Small intestine (tissue), 7 donors: ENCODE measurements at regions not wholly inside any gene's neighbourhood (a gene's known extent, or its start where the extent isn't known, plus 50 kb on each side); places are given as distances from the start of the nearest gene placed in this dataset.

Experiments used
- DNase-seq, 2 donors: peaks; one replicate each; pipeline versions ENCODE4 v3.0.0 to v3.0.0-alpha.2; 2013
- FAIRE-seq: peaks from 2 replicates; lab custom pipeline; 2012; peaks lifted over from hg19 to GRCh38; lab: Jason Lieb, UNC
- H3K27ac ChIP-seq, 3 donors: one replicate each; pipeline ENCODE4 v1.5.1; 2013; ENCODE audit warnings: low read length in 2 of 3, mild to moderate bottlenecking in 2 of 3, control low read depth in 1 of 3, inconsistent platforms in 1 of 3, low read depth in 1 of 3, moderate library complexity in 1 of 3
- H3K27me3 ChIP-seq, 3 donors: one replicate each; pipeline ENCODE4 v1.6.1; 2013; ENCODE audit warnings: low read length in 3 of 3, inconsistent platforms in 1 of 3; ENCODE audit not compliant: control insufficient read depth in 3 of 3, insufficient read depth in 3 of 3
- H3K36me3 ChIP-seq, 3 donors: one replicate each; pipeline ENCODE4 v1.6.1; 2013; ENCODE audit warnings: low read length in 3 of 3, inconsistent platforms in 1 of 3, low read depth in 1 of 3, mild to moderate bottlenecking in 1 of 3, moderate library complexity in 1 of 3; ENCODE audit not compliant: control insufficient read depth in 3 of 3, insufficient read depth in 2 of 3
- H3K4me1 ChIP-seq, 3 donors: one replicate each; pipeline ENCODE4 v1.6.1; 2013; ENCODE audit warnings: low read length in 2 of 3, inconsistent platforms in 1 of 3, low read depth in 1 of 3, mild to moderate bottlenecking in 1 of 3, moderate library complexity in 1 of 3; ENCODE audit not compliant: control insufficient read depth in 3 of 3, insufficient read depth in 2 of 3
- H3K4me3 ChIP-seq, 3 donors: one replicate each; pipeline ENCODE4 v1.5.1; 2013; ENCODE audit warnings: low read length in 3 of 3, control low read depth in 1 of 3, inconsistent platforms in 1 of 3, low read depth in 1 of 3, mild to moderate bottlenecking in 1 of 3, moderate library complexity in 1 of 3
- H3K9me3 ChIP-seq, 2 donors: one replicate each; pipeline ENCODE4 v1.6.1; 2013; ENCODE audit warnings: low read depth in 1 of 2, low read length in 1 of 2; ENCODE audit not compliant: control insufficient read depth in 2 of 2, insufficient read depth in 1 of 2
- WGBS, 3 donors: extraction: QIAGEN DNeasy Blood & Tissue Kit; methylation state at CpG; one replicate each; pipeline ENCODE4 v1.1.7; 2013; 5-methylcytosine and 5-hydroxymethylcytosine counted together
- donor health status: healthy with polysubstance abuse.
- donor health status: control.
- donor health status: control.
- donor health status: Bipolar disorder and iron deficiency.
- donor health status: healthy.

GRCh38 chr6:37766717-37767116, 52.8 kb upstream of the ZFAND3 start:
- Histone ChIP-seq H3K4me3 (no peak overlapping the region), H3K27ac (no peak overlapping the region), H3K4me1 (peaks cover 0 to 10% (median 2%) of the 10 kb centered on the region in 3 donors), H3K9me3 (no peaks in the 10 kb centered on the region), H3K36me3 (no peaks in the 10 kb centered on the region), H3K27me3 (no peaks in the 10 kb centered on the region)
- no peak for DNase-seq
- WGBS, 3 donors, result 76% methylated on average over 1 of the region's 1 CpG
- no peak for FAIRE-seq

GRCh38 chr6:37765182-37765775, 54.2 kb upstream of the ZFAND3 start:
- FAIRE-seq (no peak), DNase-seq (peak in 1 of 2 donors; percentile 56)
- Histone ChIP-seq H3K27me3 (no peaks in the 10 kb centered on the region), H3K36me3 (no peaks in the 10 kb centered on the region), H3K4me3 (no peak overlapping the region), H3K9me3 (no peaks in the 10 kb centered on the region), H3K4me1 (peaks cover 0 to 14% (median 2%) of the 10 kb centered on the region in 3 donors), H3K27ac (no peak overlapping the region)
- WGBS, 3 donors, result 15 to 70% (median 40%) methylated on average over 7 of the region's 7 CpGs

- no peak for FAIRE-seq
- Histone ChIP-seq H3K9me3 (no peaks in the 10 kb centered on the region), H3K4me1 (peaks cover 0 to 14% (median 2%) of the 10 kb centered on the region in 3 donors), H3K27me3 (no peaks in the 10 kb centered on the region), H3K4me3 (no peak overlapping the region), H3K36me3 (no peaks in the 10 kb centered on the region), H3K27ac (no peak overlapping the region)
- WGBS, 3 donors, result 50 to 62% (median 52%) methylated on average over 2 of the region's 2 CpGs
- no peak for DNase-seq
Measured at GRCh38 chr6:37763413-37763812, 56.1 kb upstream of the ZFAND3 start.

DNA sequence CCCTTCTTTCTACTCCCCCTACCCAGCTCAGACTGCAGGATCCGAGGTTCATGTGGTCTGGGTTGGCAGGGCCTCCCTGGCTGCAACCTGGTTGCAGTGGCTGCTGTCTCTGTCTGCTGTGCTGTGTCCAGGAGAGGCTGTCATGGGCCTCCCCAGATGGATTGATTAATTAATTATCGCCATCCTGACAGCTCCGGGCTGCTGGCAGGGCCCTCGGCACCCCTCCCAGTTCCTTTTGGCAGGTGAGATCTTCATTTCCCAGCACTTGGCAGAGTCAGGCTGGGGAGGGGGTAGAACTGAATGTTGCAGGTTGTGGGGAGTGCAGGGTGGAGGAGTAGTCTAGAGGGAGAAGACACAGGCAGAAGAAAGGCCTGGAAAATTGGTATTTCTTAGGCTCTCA, 56.7 kb upstream of the ZFAND3 start:
- WGBS, 3 donors, result 11 to 57% (median 34%) methylated on average over 4 of the region's 4 CpGs
- H3K9me3 ChIP-seq, result no peaks in the 10 kb centered on the region
- H3K4me3 ChIP-seq, result no peak overlapping the region
- peaks cover 0 to 14% (median 2%) of the 10 kb centered on the region in 3 donors for H3K4me1 ChIP-seq
- H3K27me3 ChIP-seq, result no peaks in the 10 kb centered on the region
- H3K36me3 ChIP-seq, result no peaks in the 10 kb centered on the region
- FAIRE-seq, result no peak
- DNase-seq, result no peak
- H3K27ac ChIP-seq, result no peak overlapping the region

DNA sequence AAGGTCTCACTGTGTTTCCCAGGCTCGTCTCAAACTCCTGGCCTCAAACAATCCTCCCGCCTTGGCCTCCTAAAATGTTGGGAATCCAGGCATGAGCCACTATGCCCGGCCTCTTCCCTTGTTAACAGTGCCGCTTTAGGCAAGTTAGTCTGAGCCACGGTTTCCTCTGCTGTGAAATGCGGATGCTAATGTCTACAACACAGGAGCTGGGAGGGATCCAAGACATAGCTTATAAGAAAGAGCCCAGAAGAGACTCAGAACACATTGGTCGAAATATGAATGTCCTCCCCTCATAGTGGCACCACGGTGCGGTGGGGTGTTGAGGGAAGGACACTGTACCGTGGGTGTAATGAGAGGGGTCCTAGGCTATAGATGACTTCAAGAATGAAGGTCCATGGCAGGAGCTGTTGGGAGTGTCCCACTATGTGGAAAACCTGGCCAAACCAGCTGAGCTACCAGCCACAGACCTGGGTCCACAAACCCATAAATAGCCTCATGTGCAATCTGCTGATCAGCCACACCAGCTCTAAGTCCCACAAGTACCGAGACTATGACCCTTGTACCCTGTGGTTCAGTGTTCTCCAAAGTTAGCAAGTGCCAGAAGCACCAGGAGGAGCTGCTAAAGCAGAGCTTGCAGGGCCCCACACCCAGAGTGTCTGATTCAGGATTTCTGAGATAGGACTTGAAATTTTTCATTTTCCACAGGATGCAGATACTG, 57.8 kb upstream of the ZFAND3 start:
- DNase-seq (peak; percentile 82 to 97), FAIRE-seq (no peak)
- Histone ChIP-seq H3K36me3 (no peaks in the 10 kb centered on the region), H3K27me3 (no peaks in the 10 kb centered on the region), H3K4me1 (peaks cover 0 to 14% (median 2%) of the 10 kb centered on the region in 3 donors), H3K4me3 (no peak overlapping the region), H3K9me3 (no peaks in the 10 kb centered on the region), H3K27ac (peak overlapping the region in 1 of 3 donors; percentile 34)
- 42 to 75% (median 42%) methylated on average over 11 of the region's 11 CpGs for WGBS, 3 donors

GRCh38 chr6:37759221-37760144, 60.0 kb upstream of the ZFAND3 start:
- no peak for FAIRE-seq
- WGBS, 3 donors, result 69 to 77% (median 72%) methylated on average over 12 of the region's 12 CpGs
- H3K4me3 ChIP-seq, result no peak overlapping the region

GRCh38 chr6:37758647-37759046, 60.9 kb upstream of the ZFAND3 start:
- H3K9me3 ChIP-seq, result no peaks in the 10 kb centered on the region
- H3K36me3 ChIP-seq, result no peaks in the 10 kb centered on the region
- WGBS, 3 donors, result 60 to 76% (median 69%) methylated on average over 5 of the region's 5 CpGs
- H3K4me1 ChIP-seq, result peaks cover 0 to 14% (median 0%) of the 10 kb centered on the region in 3 donors
- DNase-seq, result no peak
- FAIRE-seq, result no peak
- no peaks in the 10 kb centered on the region for H3K27me3 ChIP-seq
- no peak overlapping the region for H3K27ac ChIP-seq
- H3K4me3 ChIP-seq, result no peak overlapping the region

More at GRCh38 chr6:37759221-37760144, 60.0 kb upstream of the ZFAND3 start:
- H3K36me3 ChIP-seq, result no peaks in the 10 kb centered on the region
- H3K4me1 ChIP-seq, result peaks cover 0 to 14% (median 0%) of the 10 kb centered on the region in 3 donors
- H3K27me3 ChIP-seq, result no peaks in the 10 kb centered on the region
- DNase-seq, result no peak
- H3K9me3 ChIP-seq, result no peaks in the 10 kb centered on the region
- H3K27ac ChIP-seq, result no peak overlapping the region

GRCh38 chr6:37758234-37758633, 60.6 kb upstream of the MDGA1 start:
- Histone ChIP-seq H3K27ac (no peak overlapping the region), H3K36me3 (no peaks in the 10 kb centered on the region), H3K9me3 (no peaks in the 10 kb centered on the region), H3K27me3 (no peaks in the 10 kb centered on the region), H3K4me1 (peaks cover 0 to 14% (median 0%) of the 10 kb centered on the region in 3 donors), H3K4me3 (no peak overlapping the region)
- DNase-seq (no peak), FAIRE-seq (no peak)
